IPS-15b (cell line): ENCODE measurements at regions not wholly inside any gene's neighbourhood (a gene's known extent, or its start where the extent isn't known, plus 50 kb on each side); places are given as distances from the start of the nearest gene placed in this dataset.

Experiments
- H3K27me3 ChIP-seq: one replicate; pipeline ENCODE4 v1.6.1; 2013; ENCODE audit warnings: low read length; ENCODE audit not compliant: control insufficient read depth, insufficient read depth
- H3K36me3 ChIP-seq: one replicate; pipeline ENCODE4 v1.6.1; 2013; ENCODE audit warnings: low read length; ENCODE audit not compliant: control insufficient read depth, insufficient read depth
- H3K4me1 ChIP-seq: one replicate; pipeline ENCODE4 v1.6.1; 2013; ENCODE audit warnings: mild to moderate bottlenecking, low read length; ENCODE audit not compliant: control insufficient read depth, insufficient read depth
- H3K4me3 ChIP-seq: one replicate; pipeline ENCODE4 v1.5.1; 2013; ENCODE audit warnings: low read depth, low read length
- H3K9ac ChIP-seq: one replicate; pipeline ENCODE4 v1.6.1; 2013; ENCODE audit warnings: low read depth, mild to moderate bottlenecking, low read length
- H3K9me3 ChIP-seq: one replicate; pipeline ENCODE4 v1.6.1; 2013; ENCODE audit warnings: mild to moderate bottlenecking, low read length; ENCODE audit not compliant: control insufficient read depth, insufficient read depth

DNA sequence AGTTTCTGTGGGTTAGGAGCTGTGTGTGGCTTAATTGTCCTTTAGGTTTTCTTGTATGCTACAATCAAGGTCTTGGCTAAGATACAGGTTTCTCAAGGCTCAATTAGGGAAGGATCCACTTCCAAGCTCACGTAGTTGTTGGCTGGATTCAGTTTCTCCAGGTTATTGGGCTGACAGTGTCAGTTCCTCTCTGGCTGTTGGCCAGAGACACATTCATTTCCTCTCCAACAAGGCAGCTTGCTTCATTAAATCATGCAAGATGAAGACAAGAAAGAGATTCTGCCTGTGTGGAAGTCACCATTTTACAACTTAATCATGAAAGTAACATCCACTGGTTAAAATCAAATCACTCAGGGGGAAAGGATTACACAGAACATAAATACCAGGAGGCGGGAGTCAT lies 275.7 kb upstream of the KIF2A start:
- Histone ChIP-seq H3K9me3 (no peaks in the 10 kb centered on the region), H3K27me3 (no peaks in the 10 kb centered on the region), H3K36me3 (no peaks in the 10 kb centered on the region), H3K9ac (no peak overlapping the region), H3K4me1 (no peaks in the 10 kb centered on the region), H3K4me3 (no peak overlapping the region)

GRCh38 chr5:62038024-62038423 lies 268.0 kb upstream of the KIF2A start:
- no peaks in the 10 kb centered on the region for H3K36me3 ChIP-seq
- no peak overlapping the region for H3K9ac ChIP-seq
- no peak overlapping the region for H3K4me3 ChIP-seq
- no peaks in the 10 kb centered on the region for H3K9me3 ChIP-seq
- H3K4me1 ChIP-seq: peaks cover 16% of the 10 kb centered on the region
- no peaks in the 10 kb centered on the region for H3K27me3 ChIP-seq

GRCh38 chr5:62041156-62041756 lies 264.8 kb upstream of the KIF2A start:
- no peak overlapping the region for H3K4me3 ChIP-seq
- no peaks in the 10 kb centered on the region for H3K27me3 ChIP-seq
- H3K9me3 ChIP-seq: no peaks in the 10 kb centered on the region
- H3K4me1 ChIP-seq: peaks cover 27% of the 10 kb centered on the region
- H3K36me3 ChIP-seq: no peaks in the 10 kb centered on the region
- H3K9ac ChIP-seq: no peak overlapping the region

DNA sequence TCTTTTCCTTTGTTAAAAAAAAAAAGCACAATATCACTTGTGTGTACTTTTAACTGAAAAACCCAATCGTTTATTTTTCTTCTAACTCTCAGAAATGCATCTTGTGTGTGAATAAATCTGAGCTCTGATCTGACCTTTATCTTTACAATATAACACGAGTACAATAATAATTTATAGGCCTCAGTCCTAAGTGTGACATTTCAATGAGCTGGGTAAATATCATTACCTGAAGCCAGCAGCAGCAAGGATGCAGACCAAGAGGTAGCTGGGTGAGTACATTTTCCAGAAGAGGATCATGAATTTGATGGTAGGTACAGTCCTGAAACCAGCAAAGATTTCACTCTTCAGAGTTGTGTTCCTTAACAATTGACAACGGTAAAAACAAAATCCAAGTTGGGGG lies 264.0 kb upstream of the KIF2A start:
- Histone ChIP-seq H3K4me3 (no peak overlapping the region), H3K4me1 (peaks cover 27% of the 10 kb centered on the region), H3K36me3 (no peaks in the 10 kb centered on the region), H3K9me3 (no peaks in the 10 kb centered on the region), H3K9ac (no peak overlapping the region), H3K27me3 (no peaks in the 10 kb centered on the region)

DNA sequence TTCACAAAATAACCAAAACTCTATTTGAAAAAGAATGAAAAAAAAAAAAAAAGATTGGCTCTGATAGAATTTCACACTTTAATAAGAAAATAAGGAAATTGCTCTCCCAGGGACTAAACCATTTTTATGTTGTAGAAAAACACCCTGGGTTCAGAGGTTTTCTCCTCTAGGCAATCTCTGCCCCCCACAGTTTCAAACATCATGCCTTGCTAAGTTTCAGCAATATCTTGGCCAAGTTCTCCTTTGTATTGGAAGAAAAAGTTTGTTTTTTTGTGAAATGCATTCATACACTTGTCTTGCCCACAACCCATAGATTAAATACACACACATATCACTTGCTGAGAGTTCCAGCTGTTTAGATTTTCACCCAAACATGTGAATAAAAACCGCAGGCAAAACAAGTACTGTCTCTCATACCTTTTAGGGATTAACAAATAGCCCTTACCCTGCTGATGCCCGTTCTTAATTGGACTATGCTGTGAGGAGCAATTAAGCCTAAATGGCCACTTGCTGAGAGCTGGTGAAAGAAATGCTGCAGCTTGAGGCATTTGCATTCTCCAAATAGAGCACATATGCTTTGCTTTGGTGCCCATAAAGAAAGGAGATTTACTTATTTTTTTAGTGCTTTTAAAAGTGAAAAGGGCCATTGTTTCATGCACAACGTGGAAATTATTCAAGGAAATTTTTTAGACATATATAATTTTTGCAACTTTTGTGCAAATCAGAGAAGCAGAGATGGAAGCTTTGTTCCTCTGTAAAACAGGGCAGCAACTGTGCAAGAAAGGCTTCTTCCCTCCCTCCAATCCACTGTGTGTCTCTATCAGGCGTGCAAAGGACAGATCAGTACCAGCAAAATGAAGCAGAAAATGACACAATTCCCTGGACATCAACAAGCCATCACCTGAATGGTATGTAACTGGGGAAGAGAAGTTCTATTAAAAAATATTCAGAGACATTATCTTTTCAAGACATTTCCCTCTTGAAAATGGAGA lies 262.4 kb upstream of the KIF2A start:
- Histone ChIP-seq H3K27me3 (no peaks in the 10 kb centered on the region), H3K9ac (no peak overlapping the region), H3K4me1 (peaks cover 27% of the 10 kb centered on the region), H3K9me3 (no peaks in the 10 kb centered on the region), H3K36me3 (no peaks in the 10 kb centered on the region), H3K4me3 (no peak overlapping the region)

DNA sequence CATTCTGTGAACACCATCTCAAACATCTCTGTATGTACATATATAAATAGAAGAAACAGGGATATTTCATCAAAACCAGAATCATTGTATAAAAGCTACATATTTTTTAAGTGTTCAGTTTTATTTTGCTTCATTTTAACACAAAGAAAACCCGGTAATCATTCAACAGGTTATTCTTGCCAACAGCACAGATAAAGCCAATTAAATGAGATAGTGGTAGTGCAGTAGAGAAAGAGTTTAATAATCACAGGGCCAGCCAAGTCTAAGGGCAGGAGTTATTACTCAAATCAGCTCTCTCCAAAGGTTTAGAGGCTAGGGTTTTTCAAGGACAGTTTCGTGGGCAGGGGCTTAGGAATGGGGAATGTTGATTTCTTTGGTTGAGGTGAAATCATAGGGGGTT lies 261.0 kb upstream of the KIF2A start:
- Histone ChIP-seq H3K9me3 (no peaks in the 10 kb centered on the region), H3K4me1 (peaks cover 27% of the 10 kb centered on the region), H3K36me3 (no peaks in the 10 kb centered on the region), H3K9ac (no peak overlapping the region), H3K27me3 (no peaks in the 10 kb centered on the region), H3K4me3 (no peak overlapping the region)

- no peak overlapping the region for H3K9ac ChIP-seq
- no peak overlapping the region for H3K4me3 ChIP-seq
- H3K27me3 ChIP-seq: no peaks in the 10 kb centered on the region
- H3K4me1 ChIP-seq: peaks cover 27% of the 10 kb centered on the region
- H3K36me3 ChIP-seq: no peaks in the 10 kb centered on the region
- H3K9me3 ChIP-seq: no peaks in the 10 kb centered on the region
Observed at GRCh38 chr5:62046191-62046590, 259.8 kb upstream of the KIF2A start.

DNA sequence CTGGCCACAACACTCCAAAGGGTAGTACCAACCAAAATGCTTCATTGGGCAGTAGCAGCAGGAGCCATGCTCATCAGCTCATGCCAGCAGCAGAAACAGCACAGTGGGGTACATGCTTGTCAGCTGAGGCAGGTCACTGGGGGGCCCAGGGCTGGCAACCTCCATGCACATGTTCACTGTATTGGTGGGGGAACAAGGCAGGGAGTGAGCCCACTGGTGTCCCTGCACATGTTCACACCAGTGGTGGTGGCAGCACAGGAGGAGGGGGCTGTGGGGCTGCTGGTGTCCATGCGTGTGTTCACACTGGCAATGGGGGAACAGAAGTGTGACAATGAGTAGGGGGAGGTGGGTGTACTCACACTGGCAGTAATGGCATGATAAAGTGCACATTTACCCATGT lies 254.3 kb upstream of the KIF2A start:
- H3K9ac ChIP-seq: no peak overlapping the region
- no peaks in the 10 kb centered on the region for H3K4me1 ChIP-seq
- H3K36me3 ChIP-seq: no peaks in the 10 kb centered on the region
- H3K4me3 ChIP-seq: no peak overlapping the region
- no peaks in the 10 kb centered on the region for H3K9me3 ChIP-seq
- no peaks in the 10 kb centered on the region for H3K27me3 ChIP-seq

DNA sequence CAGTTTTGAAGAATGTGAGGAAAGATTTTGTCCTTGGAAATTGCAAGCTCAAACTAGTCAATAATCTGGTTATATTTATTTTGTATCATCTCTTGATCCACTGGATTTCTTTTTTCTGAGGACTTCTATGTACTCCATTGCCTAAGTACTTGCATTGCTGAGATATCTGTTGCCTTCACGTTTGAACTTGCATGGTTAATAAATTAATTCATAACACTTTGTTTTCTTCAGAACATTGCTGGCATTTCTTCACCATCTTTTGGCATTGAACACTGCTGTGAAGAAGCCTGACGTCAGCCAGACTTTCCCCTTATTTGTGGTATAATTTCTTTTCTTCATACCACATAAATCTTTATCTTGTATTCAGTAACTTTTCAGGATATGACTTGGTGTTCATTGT lies 246.0 kb upstream of the KIF2A start:
- no peaks in the 10 kb centered on the region for H3K27me3 ChIP-seq
- no peak overlapping the region for H3K9ac ChIP-seq

DNA sequence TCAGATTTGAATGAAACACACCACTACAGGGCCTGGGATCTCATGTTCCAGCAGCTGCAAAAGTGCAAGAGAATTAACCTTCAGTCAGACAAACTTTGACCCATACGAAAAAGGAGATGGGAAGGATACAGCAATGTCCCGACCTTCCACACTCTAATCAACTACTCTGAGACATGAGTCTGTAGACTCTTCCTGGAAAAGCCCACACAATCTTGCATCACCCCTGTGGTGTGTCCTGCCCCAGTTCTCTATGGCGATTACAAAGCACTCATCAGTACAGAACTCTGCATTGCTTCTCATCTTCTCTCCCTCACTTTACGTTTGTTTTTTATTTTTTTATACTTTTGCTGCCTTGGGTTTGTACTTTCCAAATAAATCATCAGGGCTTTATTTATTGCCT lies 241.0 kb upstream of the KIF2A start:
- no peak overlapping the region for H3K4me3 ChIP-seq
- no peaks in the 10 kb centered on the region for H3K36me3 ChIP-seq

More for the DNA sequence above, 246.0 kb upstream of the KIF2A start:
- Histone ChIP-seq H3K9me3 (no peaks in the 10 kb centered on the region), H3K36me3 (no peaks in the 10 kb centered on the region), H3K4me3 (no peak overlapping the region), H3K4me1 (no peaks in the 10 kb centered on the region)

DNA sequence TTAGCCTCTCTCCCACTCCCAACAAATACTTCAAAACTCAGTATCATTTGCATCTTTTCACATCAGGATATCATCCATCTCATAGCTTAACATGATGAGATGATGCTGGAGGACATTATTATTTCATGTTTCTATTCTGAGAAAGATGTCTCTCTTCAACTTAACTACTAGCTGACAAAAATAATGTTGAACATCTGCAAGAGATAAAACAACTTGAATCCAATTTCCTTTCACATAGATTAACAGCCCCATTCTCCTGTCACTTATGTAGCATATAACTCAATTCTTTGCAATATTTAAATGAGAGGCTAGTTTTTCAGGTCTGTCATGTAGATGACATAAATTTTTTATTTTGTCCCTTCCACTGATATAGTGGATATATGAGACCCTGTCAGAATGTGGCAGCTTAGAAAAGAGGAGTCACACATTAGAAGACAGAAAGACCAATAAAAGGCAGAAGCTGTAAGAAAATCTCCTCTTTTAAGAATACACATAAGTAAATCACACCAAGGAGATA lies 239.2 kb upstream of the KIF2A start:
- Histone ChIP-seq H3K27me3 (no peaks in the 10 kb centered on the region), H3K4me1 (peaks cover 4% of the 10 kb centered on the region)

More for the DNA sequence above, 241.0 kb upstream of the KIF2A start:
- no peak overlapping the region for H3K9ac ChIP-seq
- no peaks in the 10 kb centered on the region for H3K9me3 ChIP-seq
- peaks cover 4% of the 10 kb centered on the region for H3K4me1 ChIP-seq
- no peaks in the 10 kb centered on the region for H3K27me3 ChIP-seq

GRCh38 chr5:62068554-62068953 lies 237.5 kb upstream of the KIF2A start:
- Histone ChIP-seq H3K9me3 (no peaks in the 10 kb centered on the region), H3K4me1 (peaks cover 6% of the 10 kb centered on the region), H3K27me3 (no peaks in the 10 kb centered on the region), H3K36me3 (no peaks in the 10 kb centered on the region), H3K4me3 (no peak overlapping the region), H3K9ac (no peak overlapping the region)

More for the DNA sequence above, 239.2 kb upstream of the KIF2A start:
- no peaks in the 10 kb centered on the region for H3K36me3 ChIP-seq
- H3K9me3 ChIP-seq: no peaks in the 10 kb centered on the region
- no peak overlapping the region for H3K4me3 ChIP-seq
- no peak overlapping the region for H3K9ac ChIP-seq
